Vagina (tissue), 2 donors: ENCODE measurements at regions not wholly inside any gene's neighbourhood (a gene's known extent, or its start where the extent isn't known, plus 50 kb on each side); places are given as distances from the start of the nearest gene placed in this dataset.

Source experiments
- POLR2A ChIP-seq, 2 donors: fragments of 450-650 bp; IDR thresholded peaks; one replicate each; pipeline ENCODE4 v1.6.1; 2017; ENCODE audit warnings: antibody characterized with exemption in 2 of 2, mild to moderate bottlenecking in 2 of 2, moderate library complexity in 2 of 2
- POLR2AphosphoS5 ChIP-seq, 2 donors: sonication (generic); formaldehyde crosslinking; IDR thresholded peaks; one replicate each; pipeline ENCODE4 v1.9.0; 2017; ENCODE audit warnings: antibody characterized with exemption in 2 of 2, mild to moderate bottlenecking in 2 of 2, low read depth in 1 of 2; ENCODE audit not compliant: insufficient read depth in 1 of 2

- TF ChIP-seq POLR2AphosphoS5 (IDR thresholded peaks at IDR 0.05; ENCODE audit: insufficient read depth in 1 of 2, low read depth in 1 of 2) (no peak), POLR2A (IDR thresholded peaks at IDR 0.05) (no peak)
These were observed 215.4 kb upstream of the DIO2 start for GRCh38 chr14:80426683-80427082.
